Epithelial cell of proximal tubule (primary cell): ENCODE measurements at regions not wholly inside any gene's neighbourhood (a gene's known extent, or its start where the extent isn't known, plus 50 kb on each side); places are given as distances from the start of the nearest gene placed in this dataset.
A peak's percentile ranks its signal among the peaks of the same experiment; 100 is the strongest.

ENCODE experiments used
- DNase-seq: peaks from one replicate; pipeline ENCODE4 v3.0.0-alpha.2; 2011; ENCODE audit warnings: low read depth
- H3K4me3 ChIP-seq: 2 replicates; pipeline ENCODE4 v1.5.1; 2011; ENCODE audit warnings: low read depth, mild to moderate bottlenecking, low read length
- CTCF ChIP-seq: conservative IDR thresholded peaks from 2 replicates; pipeline ENCODE4 v1.5.1; 2012; ENCODE audit warnings: low read depth, mild to moderate bottlenecking, low read length

GRCh38 chr6:126534401-126534800 is 194.5 kb downstream of the CENPW start:
- no peak overlapping the region for H3K4me3 ChIP-seq
- no peak for TF ChIP-seq CTCF
- DNase-seq = no peak

- TF ChIP-seq CTCF = no peak
- no peak overlapping the region for H3K4me3 ChIP-seq
- no peak for DNase-seq
These were observed 195.2 kb downstream of the CENPW start for GRCh38 chr6:126535138-126535537.

- no peak for DNase-seq
- TF ChIP-seq CTCF = no peak
- no peak overlapping the region for H3K4me3 ChIP-seq
These were observed 195.7 kb downstream of the CENPW start for GRCh38 chr6:126535595-126535994.

- no peak for TF ChIP-seq CTCF
- DNase-seq = no peak
- H3K4me3 ChIP-seq = no peak overlapping the region
These were observed 197.3 kb downstream of the CENPW start for GRCh38 chr6:126537061-126537816.

GRCh38 chr6:126539022-126539421 is 199.1 kb downstream of the CENPW start:
- peak; percentile 52 for DNase-seq
- H3K4me3 ChIP-seq = no peak overlapping the region
- TF ChIP-seq CTCF = no peak

GRCh38 chr6:126540161-126540560 is 200.2 kb downstream of the CENPW start:
- no peak for TF ChIP-seq CTCF
- DNase-seq = no peak
- no peak overlapping the region for H3K4me3 ChIP-seq
